Motor neuron (in vitro differentiated cells): ENCODE measurements at regions not wholly inside any gene's neighbourhood (a gene's known extent, or its start where the extent isn't known, plus 50 kb on each side); places are given as distances from the start of the nearest gene placed in this dataset.

Source experiments
- ATAC-seq, 8 experiments: fragments of 200-7000 bp; cut with Tn5 transposase; replicated peaks in 6 of 8; 2 replicates each; pipeline ENCODE4 v1.8.0; 2021; ENCODE audit warnings: mild to moderate bottlenecking in 8 of 8, moderate library complexity in 8 of 8
- H3K27ac ChIP-seq, 2 donors: fragments of 250-450 bp; sonication (Bioruptor Pico); 2 replicates each; pipeline ENCODE4 v1.9.0; 2021; ENCODE audit warnings: antibody characterized with exemption in 2 of 2, mild to moderate bottlenecking in 2 of 2, moderate library complexity in 1 of 2
- H3K4me1 ChIP-seq, 2 donors: fragments of 250-450 bp; sonication (Bioruptor Pico); replicated peaks in 1 of 2; 2 replicates each; pipeline ENCODE4 v1.6.1; 2021; ENCODE audit warnings: antibody characterized with exemption in 2 of 2, mild to moderate bottlenecking in 2 of 2, moderate library complexity in 1 of 2
- H3K4me3 ChIP-seq, 5 donors: fragments of 250-450 bp; sonication (Bioruptor Pico); 2 replicates each; pipeline ENCODE4 v1.9.0; 2021; ENCODE audit warnings: antibody characterized with exemption in 5 of 5, mild to moderate bottlenecking in 5 of 5, moderate library complexity in 4 of 5
- WGBS, 10 experiments: fragments of 450-650 bp; shearing (Covaris generic); methylation state at CpG; one replicate each; pipeline ENCODE4 v1.0.0; 2022; 5-methylcytosine and 5-hydroxymethylcytosine counted together
- in situ Hi-C, 9 experiments: fragments of 400-800 bp; cut with MboI; loops; one replicate each; pipeline ENCODE4 v1.15.0; 2021; ENCODE audit warnings: low sequenced_read_pairs in 9 of 9, low pct_unique_long_range_greater_than_20kb in 2 of 9; ENCODE audit not compliant: unreplicated experiment in 9 of 9

DNA sequence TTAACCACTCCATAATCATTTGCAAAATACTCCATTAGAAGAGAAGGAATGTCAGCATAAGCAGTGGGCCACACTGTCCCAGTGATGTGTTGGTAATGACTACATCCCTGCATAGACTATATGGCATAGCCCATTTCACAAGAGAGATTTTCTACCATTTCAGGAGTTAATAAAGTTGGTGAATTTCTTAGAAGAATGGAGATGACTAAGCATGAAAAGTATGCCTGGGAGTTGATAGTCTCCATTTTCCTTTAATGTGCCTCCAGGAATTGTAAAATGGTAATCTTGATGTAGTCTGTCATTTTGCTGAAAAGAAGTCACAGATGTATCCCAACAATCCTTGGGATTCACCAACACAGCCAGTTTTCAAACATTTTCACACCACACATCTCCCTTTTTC, 608.8 kb upstream of the CHRM3 start:
- in situ Hi-C loops: no loop called here
- Histone ChIP-seq H3K4me3 (no peak overlapping the region), H3K27ac (no peak overlapping the region), H3K4me1 (no peaks in the 10 kb centered on the region)
- peak in 2 of 8 experiments; percentile 41 to 49 for ATAC-seq

GRCh38 chr1:238776126-238776525, 610.2 kb upstream of the CHRM3 start:
- Histone ChIP-seq H3K4me1 (no peaks in the 10 kb centered on the region), H3K4me3 (no peak overlapping the region), H3K27ac (no peak overlapping the region)
- in situ Hi-C loops: no loop called here
- ATAC-seq: no peak
- 50 to 100% (median 95%) methylated on average over 1 to 3 of the region's 3 CpGs for WGBS, 10 experiments

DNA sequence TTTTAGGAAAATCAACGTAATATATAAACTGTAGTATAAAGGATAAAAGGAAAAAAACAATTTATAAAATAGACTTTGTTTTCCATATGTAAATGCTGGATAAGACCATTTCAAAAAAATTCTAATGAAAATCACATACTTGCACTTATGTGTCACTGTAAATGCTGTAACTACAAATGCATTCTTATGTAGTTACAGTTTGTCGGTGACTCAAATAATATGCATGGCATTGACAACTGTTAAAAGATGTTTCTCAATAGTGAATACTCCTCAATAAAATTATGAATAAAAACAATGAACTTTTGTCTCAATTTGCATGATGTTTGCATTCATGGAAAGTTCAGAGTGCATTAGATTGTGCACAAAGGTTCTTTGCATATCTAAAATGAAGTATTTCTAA, 614.0 kb upstream of the CHRM3 start:
- WGBS, 10 experiments: 6 to 100% (median 82%) methylated on average over 1 to 2 of the region's 2 CpGs; no CpG with 5 or more reads in 1 of the 10 experiments
- in situ Hi-C loops: no loop called here
- H3K27ac ChIP-seq: no peak overlapping the region
- no peaks in the 10 kb centered on the region for H3K4me1 ChIP-seq
- no peak overlapping the region for H3K4me3 ChIP-seq
- ATAC-seq: peak in 4 of 8 experiments; percentile 25 to 95 (median 90)

DNA sequence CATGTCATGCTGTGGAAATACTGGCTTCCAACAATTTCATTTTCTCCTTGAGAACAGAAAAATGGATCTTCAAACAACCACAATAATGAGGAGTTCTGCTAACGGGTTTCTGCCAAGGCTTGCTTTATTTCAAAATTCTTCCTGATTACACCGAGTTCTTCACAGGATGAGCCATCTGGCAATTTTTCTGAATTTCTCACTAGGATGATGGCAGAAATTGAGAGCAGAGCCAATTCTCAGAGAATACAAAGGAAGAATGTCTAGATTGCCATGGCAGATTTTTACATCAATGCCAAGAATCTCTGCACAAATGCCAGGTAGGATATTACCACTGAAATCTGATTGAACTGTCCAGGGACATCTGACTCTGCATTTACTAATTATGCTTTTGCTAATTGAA, 619.0 kb upstream of the CHRM3 start:
- no peak for ATAC-seq
- no peak overlapping the region for H3K27ac ChIP-seq
- H3K4me3 ChIP-seq: no peak overlapping the region
- no peaks in the 10 kb centered on the region for H3K4me1 ChIP-seq
- in situ Hi-C loops: no loop called here
- 0 to 100% (median 87%) methylated on average over 1 to 2 of the region's 2 CpGs; no CpG with 5 or more reads in 2 of the 10 experiments for WGBS, 10 experiments

- no peak overlapping the region for H3K4me3 ChIP-seq
- in situ Hi-C loops: no loop called here
- no peak for ATAC-seq
Observed at GRCh38 chr1:238764779-238765178, 621.6 kb upstream of the CHRM3 start.

GRCh38 chr1:238753252-238753651, 633.1 kb upstream of the CHRM3 start:
- in situ Hi-C loops: no loop called here
- ATAC-seq: peak in 5 of 8 experiments; percentile 25 to 81 (median 77)

More at GRCh38 chr1:238764779-238765178, 621.6 kb upstream of the CHRM3 start:
- WGBS, 10 experiments: 0 to 100% (median 68%) methylated on average over 1 to 2 of the region's 2 CpGs; no CpG with 5 or more reads in 1 of the 10 experiments
- Histone ChIP-seq H3K4me1 (no peaks in the 10 kb centered on the region), H3K27ac (no peak overlapping the region)

DNA sequence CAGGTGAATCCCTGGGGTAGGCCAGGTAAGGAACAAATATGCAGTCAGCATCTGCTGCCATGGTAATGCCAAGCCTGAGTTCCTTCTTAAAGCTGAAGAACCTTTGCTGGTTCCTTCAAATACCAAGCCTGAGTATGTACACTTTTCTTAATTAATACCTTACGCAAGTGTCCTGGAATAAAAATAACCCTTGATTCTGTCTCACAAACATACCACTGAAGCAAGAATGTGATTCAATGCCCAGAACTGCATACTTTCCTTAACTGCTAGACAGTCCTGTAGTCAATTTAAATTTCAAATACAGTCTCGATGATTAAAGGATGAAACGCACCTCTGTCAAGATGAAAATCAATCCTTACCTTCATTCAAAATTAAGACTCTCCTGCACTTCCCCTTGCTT, 634.0 kb upstream of the CHRM3 start:
- ATAC-seq: no peak
- Histone ChIP-seq H3K4me1 (peaks cover 10 to 17% of the 10 kb centered on the region in 2 donors), H3K27ac (no peak overlapping the region), H3K4me3 (no peak overlapping the region)
- in situ Hi-C loops: no loop called here
- WGBS, 10 experiments: 20 to 100% (median 86%) methylated on average over 1 to 3 of the region's 3 CpGs; no CpG with 5 or more reads in 1 of the 10 experiments

More at GRCh38 chr1:238753252-238753651, 633.1 kb upstream of the CHRM3 start:
- no peak overlapping the region for H3K4me3 ChIP-seq
- 0 to 83% (median 63%) methylated on average over 1 to 3 of the region's 3 CpGs; no CpG with 5 or more reads in 3 of the 10 experiments for WGBS, 10 experiments
- peaks cover 10 to 17% of the 10 kb centered on the region in 2 donors for H3K4me1 ChIP-seq
- peak overlapping the region in 1 of 2 donors; percentile 4 for H3K27ac ChIP-seq

DNA sequence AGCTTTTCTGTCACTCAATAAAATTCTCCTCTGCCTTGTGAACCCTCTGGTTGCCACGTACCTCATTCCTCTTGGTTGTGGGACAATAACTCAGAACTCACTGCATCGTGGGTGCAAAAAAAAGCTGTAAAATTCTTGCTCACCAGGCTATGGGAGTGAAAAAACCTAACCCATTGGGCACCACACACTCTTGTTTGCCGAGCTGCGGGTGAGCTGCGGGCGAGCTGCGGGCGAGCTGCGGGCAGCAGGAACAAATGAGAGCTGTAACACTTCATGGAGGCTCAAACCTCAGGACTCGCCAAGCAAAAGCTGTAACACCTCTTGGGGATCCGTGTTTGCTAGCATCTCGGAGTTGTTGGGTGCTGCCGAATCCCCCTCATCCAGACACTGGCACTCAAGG, 641.3 kb upstream of the CHRM3 start:
- no peaks in the 10 kb centered on the region for H3K4me1 ChIP-seq
- in situ Hi-C loops: no loop called here
- H3K4me3 ChIP-seq: no peak overlapping the region
- no peak for ATAC-seq
- WGBS, 10 experiments: 60 to 100% (median 93%) methylated on average over 2 to 13 of the region's 13 CpGs; no CpG with 5 or more reads in 4 of the 10 experiments
- no peak overlapping the region for H3K27ac ChIP-seq

DNA sequence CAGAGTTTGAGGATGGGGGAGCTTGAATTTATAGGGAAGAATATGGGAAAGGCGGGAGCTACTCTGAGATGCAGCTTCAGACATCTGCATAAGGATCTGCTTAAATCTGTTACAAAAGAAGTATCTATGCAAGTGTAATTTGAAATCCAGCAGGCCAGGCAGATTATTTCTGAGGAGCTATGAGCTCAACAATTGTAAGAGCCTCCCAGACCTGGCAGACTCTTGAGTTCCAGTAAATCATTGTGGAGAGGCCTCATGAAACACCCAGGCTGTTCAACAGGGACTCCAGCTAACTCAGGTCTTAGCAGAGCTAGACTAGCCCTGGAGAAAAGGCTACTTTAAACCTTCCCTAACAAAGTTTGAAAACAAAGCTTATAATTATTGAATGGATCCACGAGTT, 647.5 kb upstream of the CHRM3 start:
- in situ Hi-C loops: no loop called here
- Histone ChIP-seq H3K4me3 (no peak overlapping the region), H3K4me1 (peaks cover 0 to 8% of the 10 kb centered on the region in 2 donors), H3K27ac (no peak overlapping the region)
- WGBS, 10 experiments: 6 to 100% (median 40%) methylated on average over 1 to 2 of the region's 2 CpGs
- ATAC-seq: peak; percentile 64 to 99 (median 86)

DNA sequence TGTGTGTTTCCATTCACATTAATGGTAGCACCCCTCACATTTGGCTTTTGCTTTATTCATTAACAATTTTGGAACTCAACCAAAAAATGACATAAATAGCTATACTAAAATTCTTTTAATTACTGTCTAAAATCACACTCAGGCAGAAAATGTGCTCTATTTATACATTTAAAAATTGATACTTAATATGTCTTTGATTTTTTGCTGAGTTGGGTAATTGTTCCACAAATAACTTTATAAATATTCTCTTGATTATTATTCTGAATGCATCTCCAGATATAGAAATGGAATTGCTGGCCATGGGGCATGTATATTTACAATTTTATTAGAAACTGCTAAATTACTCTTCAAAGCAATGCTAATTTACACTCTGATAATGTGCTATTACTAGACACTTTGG, 658.7 kb upstream of the CHRM3 start:
- no peak for ATAC-seq
- in situ Hi-C loops: no loop called here
- no peak overlapping the region for H3K4me3 ChIP-seq
- no peaks in the 10 kb centered on the region for H3K4me1 ChIP-seq
- H3K27ac ChIP-seq: no peak overlapping the region

DNA sequence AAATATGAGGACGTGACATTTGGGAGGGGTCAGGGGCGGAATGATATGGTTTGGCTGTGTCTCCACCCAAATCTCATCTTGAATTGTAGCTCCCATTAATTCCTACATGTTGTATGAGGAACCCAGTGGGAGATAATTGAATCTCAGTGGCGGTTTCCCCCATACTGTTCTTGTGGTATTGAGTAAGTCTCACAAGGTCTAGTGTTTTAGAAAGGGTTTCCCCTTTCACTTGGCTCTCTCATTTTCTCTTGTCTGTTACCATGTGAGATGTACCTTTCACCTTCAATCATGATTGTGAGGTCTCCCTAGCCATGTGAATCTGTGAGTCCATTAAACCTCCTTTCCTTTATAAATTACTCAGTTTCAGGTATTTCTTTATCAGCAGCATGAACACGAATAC, 663.6 kb upstream of the CHRM3 start:
- 0 to 90% (median 76%) methylated on average over 1 to 4 of the region's 4 CpGs; no CpG with 5 or more reads in 1 of the 10 experiments for WGBS, 10 experiments
- no peak overlapping the region for H3K4me3 ChIP-seq
- ATAC-seq: no peak
- no peak overlapping the region for H3K27ac ChIP-seq
- in situ Hi-C loops: no loop called here
- no peaks in the 10 kb centered on the region for H3K4me1 ChIP-seq

DNA sequence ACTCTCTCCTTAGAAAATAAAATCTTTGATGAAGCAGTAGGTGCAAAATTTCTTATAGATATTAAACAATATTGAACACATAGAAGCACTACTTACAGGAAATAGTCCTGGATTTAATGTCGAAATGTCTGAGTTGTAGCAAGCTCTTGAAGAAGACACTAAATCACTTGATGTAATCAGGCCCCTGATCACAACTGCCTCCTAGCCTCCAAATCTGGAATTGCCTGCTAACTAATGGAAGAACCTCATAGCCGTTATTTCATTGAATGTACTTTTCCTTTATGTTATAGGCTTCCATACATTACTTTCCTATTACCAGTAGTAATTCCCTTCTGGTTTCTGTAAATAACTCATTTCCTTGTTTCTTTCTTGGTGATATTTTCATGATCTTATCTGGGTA, 675.7 kb upstream of the CHRM3 start:
- H3K4me3 ChIP-seq: no peak overlapping the region
- in situ Hi-C loops: no loop called here
- H3K27ac ChIP-seq: no peak overlapping the region
- 0 to 100% (median 79%) methylated on average over 1 to 2 of the region's 2 CpGs; no CpG with 5 or more reads in 1 of the 10 experiments for WGBS, 10 experiments
- no peaks in the 10 kb centered on the region for H3K4me1 ChIP-seq
- no peak for ATAC-seq

GRCh38 chr1:238701024-238701423, 685.3 kb upstream of the CHRM3 start:
- Histone ChIP-seq H3K27ac (no peak overlapping the region), H3K4me1 (peaks cover 0 to 8% of the 10 kb centered on the region in 2 donors), H3K4me3 (no peak overlapping the region)
- in situ Hi-C loops: no loop called here
- 43 to 100% (median 87%) methylated on average over 2 to 5 of the region's 5 CpGs; no CpG with 5 or more reads in 2 of the 10 experiments for WGBS, 10 experiments
- no peak for ATAC-seq

DNA sequence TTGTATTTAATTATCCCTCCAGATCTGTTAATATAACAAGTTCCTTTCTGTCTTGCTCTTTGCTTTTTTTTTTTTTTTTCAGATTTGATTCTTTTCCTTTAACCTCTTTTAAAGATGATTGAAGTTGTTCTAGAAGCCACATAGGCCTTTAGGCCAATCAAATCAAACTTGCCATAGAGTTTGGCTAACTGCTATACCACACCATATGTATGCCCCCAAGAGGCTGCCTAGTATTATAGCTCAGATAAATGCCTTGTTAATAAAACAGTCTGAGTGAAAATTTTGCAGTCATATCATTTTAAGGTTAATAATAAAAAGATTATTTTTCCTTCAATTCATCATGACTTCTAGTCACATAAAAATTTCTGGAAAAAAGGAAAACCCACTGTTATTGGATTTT, 696.0 kb upstream of the CHRM3 start:
- no peak for ATAC-seq
- Histone ChIP-seq H3K4me1 (no peaks in the 10 kb centered on the region), H3K4me3 (no peak overlapping the region), H3K27ac (no peak overlapping the region)
- in situ Hi-C loops: no loop called here
